K562 (cell line): ENCODE measurements at regions not wholly inside any gene's neighbourhood (a gene's known extent, or its start where the extent isn't known, plus 50 kb on each side); places are given as distances from the start of the nearest gene placed in this dataset.

ENCODE experiments used
- ATAC-seq: fragments of 200-7000 bp; cut with Tn5 transposase; 3 replicates; pipeline ENCODE4 v1.9.1; 2020; ENCODE audit warnings: moderate library complexity
- BruUV-seq: library from RNA; stranded (reverse); fragments of 400-500 nt; replicated peaks from 2 replicates; lab custom pipeline; 2021; lab: Mats Ljungman, UMichigan
- CTCF ChIA-PET: fragments of 300-600 bp; formaldehyde crosslinking; extraction: SDS; loops from one replicate; lab custom pipeline; 2021; ENCODE audit warnings: low intra/inter-chr PET ratio; lab: Yijun Ruan, JAX
- POLR2A ChIA-PET: fragments of 300-600, 350-650 bp; sonication (Branson Sonifier 250); formaldehyde crosslinking; extraction: SDS; loops from one replicate; lab custom pipeline; 2021; ENCODE audit warnings: antibody characterized with exemption, inconsistent platforms; lab: Yijun Ruan, JAX
- DNase-seq, 4 experiments: peaks; one replicate each; pipeline versions ENCODE4 v3.0.0 to v3.0.0-alpha.2; 2011 to 2018; ENCODE audit warnings: low spot score in 3 of 4, mixed read lengths in 3 of 4; ENCODE audit errors: extremely low read depth in 1 of 4
- FAIRE-seq: peaks from 2 replicates; lab custom pipeline; 2011; peaks lifted over from hg19 to GRCh38; lab: Jason Lieb, UNC
- H2AFZ ChIP-seq: 2 replicates; pipeline ENCODE4 v1.6.0; 2011; ENCODE audit warnings: low read depth, low read length, control low read depth, inconsistent platforms
- H3K27ac ChIP-seq: fragments of 200-600 bp; 3 replicates; pipeline ENCODE4 v1.8.0; 2011; ENCODE audit warnings: low read depth, mild to moderate bottlenecking, control low read depth, inconsistent platforms, low read length, moderate library complexity, mixed read lengths; ENCODE audit errors: extremely low read depth
- H3K27me3 ChIP-seq, 2 experiments: fragments of 300-600 bp in 1 of 2; 2 replicates in 1 of 2; 3 replicates in 1 of 2; pipeline versions ENCODE4 v1.6.0 to v1.8.0; 2011; ENCODE audit warnings: inconsistent platforms in 2 of 2, low read length in 2 of 2, mild to moderate bottlenecking in 1 of 2, mixed read lengths in 1 of 2, moderate library complexity in 1 of 2; ENCODE audit not compliant: control insufficient read depth in 2 of 2, insufficient read depth in 2 of 2
- H3K36me3 ChIP-seq: fragments of 300-600 bp; 3 replicates; pipeline ENCODE4 v1.8.0; 2011; ENCODE audit warnings: mild to moderate bottlenecking, low read length, inconsistent platforms; ENCODE audit not compliant: control insufficient read depth, insufficient read depth
- H3K4me1 ChIP-seq, 2 experiments: fragments of 200-600 bp in 1 of 2; replicated peaks in 1 of 2; 2 replicates in 1 of 2; 3 replicates in 1 of 2; pipeline versions ENCODE4 v1.5.1 to v1.8.0; 2011; ENCODE audit warnings: inconsistent platforms in 2 of 2, low read length in 2 of 2, mild to moderate bottlenecking in 1 of 2, mixed read lengths in 1 of 2, moderate library complexity in 1 of 2; ENCODE audit not compliant: control insufficient read depth in 2 of 2, insufficient read depth in 2 of 2
- H3K4me2 ChIP-seq: 2 replicates; pipeline ENCODE4 v1.6.1; 2011; ENCODE audit warnings: low read length, control low read depth, inconsistent platforms, mixed read lengths; ENCODE audit not compliant: insufficient read depth
- H3K4me3 ChIP-seq: fragments of 200-600 bp; sonication (generic), shearing (Covaris generic); 2 replicates; pipeline ENCODE4 v1.5.1; 2016; ENCODE audit warnings: control low read depth, inconsistent platforms
- H3K79me2 ChIP-seq: fragments of 200-600 bp; 3 replicates; pipeline ENCODE4 v1.8.0; 2011; ENCODE audit warnings: low read length, inconsistent platforms; ENCODE audit not compliant: control insufficient read depth, insufficient read depth
- H3K9ac ChIP-seq, 2 experiments: 2 replicates each; pipeline versions ENCODE4 v1.6.0 to v1.6.1; 2011; ENCODE audit warnings: low read depth in 2 of 2, low read length in 2 of 2, control low read depth in 1 of 2, inconsistent platforms in 1 of 2, mild to moderate bottlenecking in 1 of 2, mixed read lengths in 1 of 2; ENCODE audit not compliant: insufficient read depth in 1 of 2
- H3K9me1 ChIP-seq: one replicate; pipeline ENCODE4 v1.6.0; 2011; ENCODE audit warnings: inconsistent platforms, mild to moderate bottlenecking, low read length, moderate library complexity; ENCODE audit not compliant: control insufficient read depth, insufficient read depth
- H3K9me3 ChIP-seq: replicated peaks from 2 replicates; pipeline ENCODE4 v1.5.1; 2011; ENCODE audit warnings: low read depth, low read length, inconsistent platforms; ENCODE audit not compliant: control insufficient read depth, insufficient read depth
- H4K20me1 ChIP-seq: replicated peaks from 2 replicates; pipeline ENCODE4 v1.6.1; 2011; ENCODE audit warnings: low read length, inconsistent platforms, mixed read lengths; ENCODE audit not compliant: control insufficient read depth, insufficient read depth
- BCOR ChIP-seq: fragments of 450-650 bp; IDR thresholded peaks from 2 replicates; pipeline ENCODE4 v1.6.1; 2016
- CREM ChIP-seq: IDR thresholded peaks from 2 replicates; pipeline ENCODE4 v1.6.1; 2014; ENCODE audit warnings: antibody characterized with exemption, low read depth
- HNRNPK ChIP-seq: fragments of 200-400 bp; formaldehyde crosslinking; IDR thresholded peaks from one replicate; pipeline ENCODE4 v1.6.1; 2018; ENCODE audit warnings: mild to moderate bottlenecking, low read depth, low read length; ENCODE audit not compliant: poor library complexity, severe bottlenecking
- KDM5B ChIP-seq: fragments of 200-600 bp; sonication (generic); IDR thresholded peaks from 2 replicates; pipeline ENCODE4 v1.6.1; 2012; ENCODE audit warnings: low read depth, mild to moderate bottlenecking, moderate library complexity, low read length, control low read depth, inconsistent platforms; ENCODE audit not compliant: insufficient replicate concordance
- MIER1 ChIP-seq: fragments of 450-650 bp; IDR thresholded peaks from 2 replicates; pipeline ENCODE4 v1.6.1; 2016; ENCODE audit warnings: antibody characterized with exemption, mild to moderate bottlenecking, low read depth
- NCOA6 ChIP-seq: fragments of 450-650 bp; IDR thresholded peaks from 2 replicates; pipeline ENCODE4 v1.6.1; 2017; ENCODE audit warnings: mild to moderate bottlenecking
- NR2C2 ChIP-seq, 2 experiments: fragments of 200-800 bp in 1 of 2; sonication (Bioruptor generic) in 1 of 2; sonication (generic) in 1 of 2; formaldehyde crosslinking in 1 of 2; IDR thresholded peaks; 2 replicates each; pipeline versions ENCODE4 v1.6.1 to v1.8.0; 2016 to 2022; ENCODE audit warnings: mild to moderate bottlenecking in 1 of 2, missing compliant biosample characterization in 1 of 2, missing genetic modification characterization in 1 of 2, missing genetic modification reagents in 1 of 2
- SMC3 ChIP-seq: conservative IDR thresholded peaks from 2 replicates; pipeline ENCODE4 v1.6.1; 2011; ENCODE audit warnings: low read depth, low read length, improper control_type of control experiment; ENCODE audit not compliant: insufficient read depth
- TRIM24 ChIP-seq, 2 experiments: fragments of 450-650 bp; IDR thresholded peaks; 2 replicates each; pipeline ENCODE4 v1.6.1; 2016
- ZNF311 ChIP-seq: fragments of 250-450 bp; sonication (Bioruptor Pico); IDR thresholded peaks from 2 replicates; pipeline ENCODE4 v1.4.0; 2020; ENCODE audit warnings: mild to moderate bottlenecking, moderate library complexity
- ZNF561 ChIP-seq: fragments of 450-650 bp; formaldehyde crosslinking; conservative IDR thresholded peaks from 2 replicates; pipeline ENCODE4 v1.4.0; 2020; ENCODE audit warnings: mild to moderate bottlenecking, moderate library complexity
- ZNF644 ChIP-seq: fragments of 200-800 bp; sonication (Bioruptor generic); IDR thresholded peaks from 2 replicates; pipeline ENCODE4 v1.6.1; 2016; ENCODE audit warnings: low read depth, missing genetic modification characterization, missing compliant biosample characterization
- ZNF778 ChIP-seq: fragments of 450-650 bp; formaldehyde crosslinking; IDR thresholded peaks from 2 replicates; pipeline ENCODE4 v1.4.0; 2020; ENCODE audit warnings: mild to moderate bottlenecking, moderate library complexity
- ZSCAN29 ChIP-seq: fragments of 450-650 bp; IDR thresholded peaks from 2 replicates; pipeline ENCODE4 v1.6.1; 2017
- WGBS: fragments of 100-300 bp; shearing (Covaris generic); methylation state at CpG from one replicate; pipeline ENCODE4 v1.1.6; 2016; ENCODE audit warnings: low coverage, mixed read lengths; ENCODE audit not compliant: insufficient coverage; ENCODE audit errors: missing lambda C conversion rate; 5-methylcytosine and 5-hydroxymethylcytosine counted together
- in situ Hi-C: fragments of 300-500 bp; cut with MboI; formaldehyde crosslinking; loops from 4 replicates; pipeline ENCODE4 v1.15.0; 2018; ENCODE audit warnings: inconsistent platforms, mixed read lengths
- intact Hi-C: fragments of 100-400 bp; cut with micrococcal nuclease; formaldehyde crosslinking; loops from 2 replicates; pipeline ENCODE4 v1.14.2; 2022
- TF ChIP-seq, protein P1 (sequence below): fragments of 450-650 bp; IDR thresholded peaks from 2 replicates; pipeline ENCODE4 v1.6.1; 2016; ENCODE audit warnings: antibody characterized with exemption
- TF ChIP-seq, protein P2 (sequence below): fragments of 250-450 bp; sonication (Bioruptor Pico); IDR thresholded peaks from 2 replicates; pipeline ENCODE4 v1.5.0; 2021

DNA sequence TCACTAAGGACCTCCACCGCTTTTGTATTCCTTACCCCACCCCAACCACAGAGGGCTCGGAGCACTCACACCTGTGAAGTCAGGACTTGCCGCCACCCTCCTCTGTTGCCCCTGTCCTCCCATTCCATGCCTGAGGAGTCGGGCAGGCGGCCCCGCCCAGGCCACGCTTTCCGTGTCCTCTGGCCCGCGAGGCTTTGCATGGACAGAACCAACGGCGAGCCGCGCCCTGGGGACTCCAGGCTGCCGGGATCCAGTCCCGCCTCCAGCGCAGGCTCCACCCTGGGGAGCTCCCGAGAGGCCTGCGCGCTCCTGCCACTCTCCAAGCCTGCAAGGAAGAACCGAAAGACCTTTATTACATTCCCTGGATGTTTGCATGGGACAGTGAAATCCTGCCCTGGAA is 366.4 kb upstream of the POM121L12 start:
- DNase-seq, result no peak
- intact Hi-C loops (no loop called here), in situ Hi-C loops (no loop called here)
- Histone ChIP-seq H3K4me1 (no peaks in the 10 kb centered on the region), H2AFZ (no peak overlapping the region), H3K4me2 (no peak overlapping the region), H3K9me1 (no peaks in the 10 kb centered on the region), H3K27ac (no peak overlapping the region), H3K9ac (no peak overlapping the region), H4K20me1 (no peaks in the 10 kb centered on the region), H3K79me2 (no peaks in the 10 kb centered on the region), H3K9me3 (no peaks in the 10 kb centered on the region), H3K36me3 (no peaks in the 10 kb centered on the region), H3K27me3 (no peaks in the 10 kb centered on the region), H3K4me3 (no peak overlapping the region)
- WGBS, result under 1% methylated on average over 20 of the region's 21 CpGs
- no peak for ATAC-seq
- BruUV-seq, result no TSS peak
- POLR2A ChIA-PET, result interaction anchor here (0.6 kb wide), 1 partner anchor 566 kb away, joined by 3 read pairs; no protein-coding TSS in a partner anchor
- no peak for FAIRE-seq
- CTCF ChIA-PET, result no interaction called here
- TF ChIP-seq SMC3 (no peak), MIER1 (no peak), NR2C2 (CRISPR knock-in tag; IDR thresholded peaks at IDR 0.05) (no peak), NR2C2 (tag; IDR thresholded peaks at IDR 0.05) (no peak), CREM (no peak), NCOA6 (no peak), ZNF644 (tag) (no peak), ZNF311 (no peak), HNRNPK (no peak), ZNF561 (CRISPR knock-in tag) (no peak), KDM5B (no peak), TRIM24 (IDR thresholded peaks at IDR 0.05) (no peak), BCOR (no peak), ZSCAN29 (no peak), ZNF778 (no peak)
- TF ChIP-seq, protein P1, sequence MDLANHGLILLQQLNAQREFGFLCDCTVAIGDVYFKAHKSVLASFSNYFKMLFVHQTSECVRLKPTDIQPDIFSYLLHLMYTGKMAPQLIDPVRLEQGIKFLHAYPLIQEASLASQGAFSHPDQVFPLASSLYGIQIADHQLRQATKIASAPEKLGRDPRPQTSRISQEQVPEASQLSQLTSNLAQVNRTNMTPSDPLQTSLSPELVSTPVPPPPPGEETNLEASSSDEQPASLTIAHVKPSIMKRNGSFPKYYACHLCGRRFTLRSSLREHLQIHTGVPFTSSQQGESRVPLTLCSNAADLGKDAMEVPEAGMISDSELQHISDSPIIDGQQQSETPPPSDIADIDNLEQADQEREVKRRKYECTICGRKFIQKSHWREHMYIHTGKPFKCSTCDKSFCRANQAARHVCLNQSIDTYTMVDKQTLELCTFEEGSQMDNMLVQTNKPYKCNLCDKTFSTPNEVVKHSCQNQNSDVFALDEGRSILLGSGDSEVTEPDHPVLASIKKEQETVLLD, result no peak
- TF ChIP-seq, protein P2, sequence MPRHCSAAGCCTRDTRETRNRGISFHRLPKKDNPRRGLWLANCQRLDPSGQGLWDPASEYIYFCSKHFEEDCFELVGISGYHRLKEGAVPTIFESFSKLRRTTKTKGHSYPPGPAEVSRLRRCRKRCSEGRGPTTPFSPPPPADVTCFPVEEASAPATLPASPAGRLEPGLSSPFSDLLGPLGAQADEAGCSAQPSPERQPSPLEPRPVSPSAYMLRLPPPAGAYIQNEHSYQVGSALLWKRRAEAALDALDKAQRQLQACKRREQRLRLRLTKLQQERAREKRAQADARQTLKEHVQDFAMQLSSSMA (CRISPR knock-in tag), result no peak
